ENCODE measurements at regions not wholly inside any gene's neighbourhood (a gene's known extent, or its start where the extent isn't known, plus 50 kb on each side); places are given as distances from the start of the nearest gene placed in this dataset.

- Histone ChIP-seq H3K4me3 (no peak overlapping the region), H3K36me3 (replicated peaks; ENCODE audit: insufficient read depth, low read depth) (no peaks in the 10 kb centered on the region), H3K4me2 (no peak overlapping the region), H3K27me3 (no peaks in the 10 kb centered on the region), H3K9me3 (ENCODE audit: low read depth) (no peaks in the 10 kb centered on the region), H3K4me1 (ENCODE audit: insufficient read depth) (no peaks in the 10 kb centered on the region), H3K79me2 (no peaks in the 10 kb centered on the region), H4K20me1 (ENCODE audit: insufficient read depth, poor library complexity, severe bottlenecking) (no peaks in the 10 kb centered on the region), H3K9me2 (replicated peaks; ENCODE audit: insufficient read depth) (no peaks in the 10 kb centered on the region), H3K27ac (no peak overlapping the region), H2AFZ (no peak overlapping the region)
- no peak for TF ChIP-seq EZH2phosphoT487 (IDR thresholded peaks at IDR 0.05; ENCODE audit: low read depth, severe bottlenecking, unreplicated experiment)
- TF ChIP-seq EZH2 (IDR thresholded peaks at IDR 0.05; ENCODE audit: borderline replicate concordance) = no peak
- no peak for TF ChIP-seq CTCF (IDR thresholded peaks at IDR 0.05; ENCODE audit: poor library complexity)
- DNase-seq (ENCODE audit: low spot score) = no peak
- WGBS (ENCODE audit: low lambda C conversion rate, missing lambda C conversion rate) = 88% methylated on average over 6 of the region's 6 CpGs
These were observed 80.0 kb downstream of the C11orf91 start for GRCh38 chr11:33620423-33621171.

- TF ChIP-seq EZH2phosphoT487 (IDR thresholded peaks at IDR 0.05; ENCODE audit: low read depth, severe bottlenecking, unreplicated experiment) = no peak
- TF ChIP-seq EZH2 (IDR thresholded peaks at IDR 0.05; ENCODE audit: borderline replicate concordance) = no peak
- no peak for TF ChIP-seq CTCF (IDR thresholded peaks at IDR 0.05; ENCODE audit: poor library complexity)
- no peaks in the 10 kb centered on the region for H3K4me1 ChIP-seq (ENCODE audit: insufficient read depth)
- no peaks in the 10 kb centered on the region for H3K79me2 ChIP-seq
- no peak overlapping the region for H3K27ac ChIP-seq
- H3K4me3 ChIP-seq = no peak overlapping the region
- H3K9me3 ChIP-seq (ENCODE audit: low read depth) = no peaks in the 10 kb centered on the region
- H2AFZ ChIP-seq = no peak overlapping the region
- H3K36me3 ChIP-seq (replicated peaks; ENCODE audit: insufficient read depth, low read depth) = no peaks in the 10 kb centered on the region
- WGBS (ENCODE audit: low lambda C conversion rate, missing lambda C conversion rate) = 87% methylated on average over 7 of the region's 7 CpGs
- H3K9me2 ChIP-seq (replicated peaks; ENCODE audit: insufficient read depth) = no peaks in the 10 kb centered on the region
- no peaks in the 10 kb centered on the region for H4K20me1 ChIP-seq (ENCODE audit: insufficient read depth, poor library complexity, severe bottlenecking)
- H3K4me2 ChIP-seq = no peak overlapping the region
- no peak for DNase-seq (ENCODE audit: low spot score)
- no peaks in the 10 kb centered on the region for H3K27me3 ChIP-seq
These were observed 81.7 kb downstream of the C11orf91 start for GRCh38 chr11:33618956-33619355.

GRCh38 chr11:33618351-33618710 is 82.3 kb downstream of the C11orf91 start:
- WGBS (ENCODE audit: low lambda C conversion rate, missing lambda C conversion rate) = 95% methylated on average over 10 of the region's 10 CpGs
- Histone ChIP-seq H3K27me3 (no peaks in the 10 kb centered on the region), H3K9me2 (replicated peaks; ENCODE audit: insufficient read depth) (no peaks in the 10 kb centered on the region), H3K4me1 (ENCODE audit: insufficient read depth) (no peaks in the 10 kb centered on the region), H3K27ac (no peak overlapping the region), H3K9me3 (ENCODE audit: low read depth) (no peaks in the 10 kb centered on the region), H3K36me3 (replicated peaks; ENCODE audit: insufficient read depth, low read depth) (no peaks in the 10 kb centered on the region), H3K4me2 (no peak overlapping the region), H3K4me3 (no peak overlapping the region), H3K79me2 (no peaks in the 10 kb centered on the region), H2AFZ (no peak overlapping the region), H4K20me1 (ENCODE audit: insufficient read depth, poor library complexity, severe bottlenecking) (no peaks in the 10 kb centered on the region)
- TF ChIP-seq EZH2 (IDR thresholded peaks at IDR 0.05; ENCODE audit: borderline replicate concordance) (no peak), EZH2phosphoT487 (IDR thresholded peaks at IDR 0.05; ENCODE audit: low read depth, severe bottlenecking, unreplicated experiment) (no peak), CTCF (IDR thresholded peaks at IDR 0.05; ENCODE audit: poor library complexity) (no peak)
- DNase-seq (ENCODE audit: low spot score) = no peak

Measured in hepatocyte (in vitro differentiated cells).